Activated CD4-positive, alpha-beta T cell treated with anti-CD3 and anti-CD28 coated beads, Interleukin-2, Interleukin-4, amounts not matched to agents 100 ng/mL and 50 ng/mL, durations not matched to agents 16 hours and 8 hours (primary cell): ENCODE measurements at regions not wholly inside any gene's neighbourhood (a gene's known extent, or its start where the extent isn't known, plus 50 kb on each side); places are given as distances from the start of the nearest gene placed in this dataset.

Source experiments
- DNase-seq: peaks from one replicate; pipeline ENCODE4 v3.0.0-alpha.2; 2020; ENCODE audit warnings: low spot score

DNA sequence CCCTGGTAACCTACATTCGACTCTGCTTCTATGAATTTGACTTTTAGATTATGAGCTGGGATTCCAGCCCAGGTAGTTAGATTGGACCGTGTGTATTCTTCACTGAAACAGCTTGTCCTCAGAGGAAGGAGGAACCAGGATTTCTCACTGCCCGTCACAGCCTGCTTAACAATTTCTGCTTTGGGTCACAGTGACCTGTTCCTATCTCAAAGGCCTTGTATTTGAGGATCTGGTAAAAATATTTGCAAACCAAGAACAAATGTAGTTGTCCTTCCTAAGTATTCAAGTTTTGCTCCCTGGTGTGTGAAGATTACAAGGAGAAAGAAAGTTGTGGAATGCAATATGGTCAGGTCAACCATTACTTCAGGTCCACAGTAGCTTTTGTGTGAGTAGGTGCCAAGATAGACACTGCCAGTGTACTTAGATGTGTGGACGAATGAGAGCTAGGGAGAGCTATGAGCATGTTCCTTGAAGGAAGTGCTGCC is 55.1 kb downstream of the KIF4B start:
- DNase-seq, result no peak

DNA sequence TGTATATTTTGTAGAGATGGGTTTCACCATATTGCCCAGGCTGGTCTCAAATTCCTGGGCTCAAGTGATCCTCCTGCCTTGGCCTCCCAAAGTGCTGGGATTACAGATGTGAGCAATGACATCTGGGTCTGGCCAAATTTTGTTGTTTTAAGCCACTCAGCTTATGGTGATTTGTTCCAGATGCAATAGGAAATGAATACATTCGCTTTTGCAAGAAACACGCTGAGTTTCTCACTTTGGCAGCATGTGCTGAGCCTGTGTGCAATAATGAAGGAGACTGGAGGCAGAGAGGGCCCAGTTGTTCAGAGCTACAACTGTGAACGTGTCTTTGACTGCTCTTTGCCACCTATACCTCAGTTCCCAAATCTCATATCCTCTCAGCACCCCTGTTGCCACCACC is 56.4 kb downstream of the KIF4B start:
- DNase-seq, result no peak

DNA sequence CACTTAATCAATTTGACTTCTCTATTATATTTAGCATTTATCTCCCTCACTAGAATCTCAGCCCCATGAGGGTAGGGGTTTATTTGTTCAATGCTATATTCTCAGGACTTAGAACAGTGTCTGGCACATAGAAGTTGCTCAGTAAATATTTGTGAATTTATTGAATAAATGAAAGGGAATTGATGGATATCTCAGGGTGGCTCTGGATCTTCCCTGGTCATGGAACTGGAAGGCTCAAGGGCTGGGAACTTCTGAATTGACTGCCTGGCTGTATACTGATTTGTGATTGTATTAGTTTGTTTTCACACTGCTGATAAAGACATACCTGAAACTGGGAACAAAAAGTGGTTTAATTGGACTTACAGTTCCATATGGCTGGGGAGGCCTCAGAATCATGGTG is 57.2 kb downstream of the KIF4B start:
- DNase-seq, result no peak

DNA sequence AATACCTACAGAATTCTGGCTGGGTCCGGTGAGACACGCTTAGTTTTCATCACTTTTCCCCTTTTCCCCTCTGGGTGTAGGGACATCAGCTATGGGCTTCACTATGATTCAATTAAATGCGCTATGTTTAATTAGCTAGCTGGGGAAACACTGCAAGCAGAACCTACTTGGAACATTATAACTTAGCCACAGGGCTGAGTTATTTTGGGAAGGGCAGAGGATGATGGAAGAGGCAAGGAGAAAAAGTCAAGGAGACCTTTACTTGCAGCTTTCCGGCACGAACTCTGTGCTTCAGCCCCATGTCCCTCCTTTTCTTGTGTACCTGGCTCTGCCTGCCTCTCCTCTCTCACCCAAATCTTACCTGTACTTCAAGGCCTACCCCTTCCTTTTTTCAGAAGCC is 62.8 kb downstream of the KIF4B start:
- no peak for DNase-seq

DNA sequence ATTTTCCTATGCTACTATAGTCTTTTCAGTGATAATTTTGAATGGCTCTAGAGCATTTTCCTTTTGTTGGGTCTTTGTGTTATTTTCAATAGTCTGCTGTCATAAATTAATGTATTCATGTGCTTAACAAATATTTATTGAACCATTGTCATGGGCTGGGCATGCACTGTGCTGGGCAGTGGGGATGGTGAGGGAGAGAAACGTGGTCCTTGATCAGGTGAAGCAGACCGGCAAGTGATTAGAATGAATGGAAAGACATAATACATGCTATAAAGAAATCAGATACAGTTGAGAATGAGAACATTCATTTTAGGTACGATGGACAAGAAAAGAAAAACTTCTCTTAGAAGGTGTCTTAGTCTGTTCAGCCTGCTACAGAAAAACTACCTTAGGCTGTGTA is 66.1 kb downstream of the KIF4B start:
- no peak for DNase-seq

DNA sequence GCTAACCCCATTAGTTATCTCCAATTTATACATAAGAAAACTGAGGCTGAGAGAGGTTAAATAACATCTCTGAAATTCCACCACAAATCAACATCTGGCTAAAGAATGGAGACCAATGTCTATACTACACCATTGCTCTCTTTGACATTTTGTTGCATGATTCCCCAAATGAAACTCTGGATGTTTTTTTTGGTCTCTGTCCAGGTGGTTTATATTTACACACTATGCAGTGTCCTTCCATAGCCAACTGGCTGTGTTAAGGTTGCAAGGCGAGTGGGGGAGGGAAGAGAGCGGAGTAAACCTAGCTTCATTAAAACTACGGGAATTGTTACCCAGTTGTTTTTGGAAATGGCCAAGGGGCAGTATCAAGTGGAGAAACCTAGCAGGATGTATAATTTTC is 67.2 kb downstream of the KIF4B start:
- DNase-seq, result no peak

DNA sequence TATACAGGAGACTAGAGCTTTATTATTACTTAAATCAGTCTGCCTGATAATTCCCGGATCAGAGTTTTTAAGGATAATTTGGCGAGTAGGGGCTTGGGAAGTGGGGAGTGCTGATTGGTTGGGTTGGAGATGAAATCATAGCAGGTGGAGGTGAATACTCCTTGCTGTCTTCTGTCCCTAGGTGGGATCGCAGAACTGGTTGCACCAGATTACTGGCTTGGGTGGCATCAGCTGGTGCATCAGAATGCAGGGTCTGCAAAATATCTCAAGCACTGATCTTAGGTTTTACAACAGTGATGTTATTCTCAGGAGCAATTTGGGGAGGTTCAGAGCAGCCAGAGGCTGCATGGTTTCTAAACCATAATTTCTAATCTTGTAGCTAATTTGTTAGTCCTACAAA is 68.1 kb downstream of the KIF4B start:
- DNase-seq, result no peak

DNA sequence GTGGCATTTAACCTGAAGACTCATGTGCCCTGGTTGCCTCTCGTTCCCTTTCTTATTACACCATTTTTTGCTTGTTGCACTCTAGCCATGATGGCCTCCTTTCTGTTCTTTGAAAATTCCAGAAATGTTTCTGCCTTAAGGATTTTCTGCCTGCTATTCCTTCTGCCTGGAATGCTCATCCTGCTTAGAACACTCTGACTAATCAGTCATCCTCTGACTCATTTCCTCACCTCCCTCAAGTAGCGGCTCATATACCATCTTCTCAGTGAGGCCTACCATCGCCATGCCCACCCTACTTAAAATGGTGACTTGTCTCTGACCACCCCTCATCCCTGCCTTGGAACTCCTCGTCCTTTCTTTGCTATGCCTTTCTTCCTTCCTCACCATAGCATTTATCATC is 68.8 kb downstream of the KIF4B start:
- DNase-seq, result no peak

DNA sequence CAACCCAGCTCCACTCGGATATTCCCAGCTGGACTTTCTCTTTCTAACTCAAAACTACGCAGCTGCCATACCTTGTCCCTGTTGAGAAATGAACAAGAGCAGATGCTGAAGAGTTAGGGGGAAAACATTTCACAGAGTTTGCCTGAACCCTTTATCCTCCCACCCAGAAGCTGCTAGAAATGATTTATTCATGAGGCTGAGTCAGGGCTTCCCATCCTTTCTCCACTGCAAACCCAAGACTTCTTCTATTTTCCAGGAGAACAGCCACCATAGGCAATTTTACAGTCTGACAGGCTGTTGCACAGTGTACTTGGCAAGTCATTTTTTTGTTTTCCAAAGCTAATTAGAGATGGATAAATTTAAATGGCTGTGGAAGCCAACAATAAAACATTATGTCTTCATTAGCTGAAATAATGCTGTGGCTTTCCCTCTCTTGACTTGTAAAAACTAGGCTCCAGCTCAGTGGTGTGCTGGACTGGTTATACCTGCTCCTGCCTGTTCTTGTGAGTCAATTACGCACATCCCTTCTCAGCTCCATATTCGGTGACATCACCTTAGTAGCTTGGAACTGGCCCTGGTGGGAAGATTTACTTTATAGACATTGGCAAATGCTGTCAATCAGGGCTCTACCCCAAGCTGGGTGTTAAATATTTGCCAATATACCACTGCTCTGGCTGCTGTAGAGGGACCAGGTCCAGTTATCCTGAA is 71.9 kb downstream of the KIF4B start:
- no peak for DNase-seq

DNA sequence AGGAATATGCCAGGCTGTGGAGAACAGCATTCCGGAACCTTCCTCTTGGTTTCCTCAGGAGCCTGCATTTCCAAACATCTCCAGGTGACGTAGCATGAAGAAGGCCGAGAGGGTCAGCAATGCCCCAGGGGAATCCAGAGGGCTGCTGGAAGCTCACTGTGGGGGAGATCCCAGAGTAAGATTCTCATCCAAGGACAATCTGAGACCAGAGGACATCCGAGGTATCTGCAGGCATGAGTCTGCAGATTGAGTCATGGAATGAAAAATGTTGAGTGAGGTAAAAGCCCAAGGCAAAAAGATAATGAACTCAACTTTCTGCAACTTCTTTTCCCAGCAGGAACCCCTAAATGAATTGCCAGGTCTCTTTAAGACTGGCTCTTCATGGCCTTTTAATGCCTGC is 73.5 kb downstream of the KIF4B start:
- no peak for DNase-seq

DNA sequence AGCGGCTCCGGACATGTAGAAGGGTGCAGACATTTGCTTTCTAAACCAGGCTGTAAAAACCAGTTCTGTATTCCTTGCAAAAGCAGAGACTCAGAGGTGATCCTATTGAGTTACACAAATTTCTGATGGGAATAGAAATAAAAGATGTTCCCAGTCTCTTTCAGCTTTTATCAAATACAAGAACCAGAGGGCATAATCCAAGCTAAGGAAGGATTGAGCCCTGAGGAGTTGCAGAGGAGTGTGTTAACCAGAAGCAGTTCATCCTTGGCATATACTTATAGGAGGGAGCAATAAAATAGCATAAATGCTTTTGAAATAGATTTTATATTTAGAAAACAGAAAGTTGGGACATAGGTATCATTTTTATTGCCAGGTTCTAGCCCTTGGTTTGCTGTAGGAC is 75.3 kb downstream of the KIF4B start:
- DNase-seq, result no peak

DNA sequence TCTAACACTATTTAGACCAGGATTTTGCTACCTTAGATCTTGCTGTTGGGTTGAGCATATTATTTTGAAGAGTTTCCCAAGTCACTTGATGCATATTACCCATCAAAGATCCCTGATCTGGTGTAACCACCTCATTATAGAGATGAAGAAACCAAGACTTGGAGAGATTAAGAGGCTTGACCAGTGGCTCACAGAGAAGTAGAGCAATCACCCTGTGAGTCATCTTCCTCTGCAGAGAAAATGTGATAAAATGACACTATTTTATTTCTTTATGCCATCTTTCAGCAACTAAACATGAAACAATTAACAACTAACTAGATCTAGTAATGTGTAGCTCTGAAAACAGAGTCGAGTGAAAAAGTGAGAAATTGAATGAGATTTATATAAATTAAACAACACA is 76.1 kb downstream of the KIF4B start:
- no peak for DNase-seq

DNA sequence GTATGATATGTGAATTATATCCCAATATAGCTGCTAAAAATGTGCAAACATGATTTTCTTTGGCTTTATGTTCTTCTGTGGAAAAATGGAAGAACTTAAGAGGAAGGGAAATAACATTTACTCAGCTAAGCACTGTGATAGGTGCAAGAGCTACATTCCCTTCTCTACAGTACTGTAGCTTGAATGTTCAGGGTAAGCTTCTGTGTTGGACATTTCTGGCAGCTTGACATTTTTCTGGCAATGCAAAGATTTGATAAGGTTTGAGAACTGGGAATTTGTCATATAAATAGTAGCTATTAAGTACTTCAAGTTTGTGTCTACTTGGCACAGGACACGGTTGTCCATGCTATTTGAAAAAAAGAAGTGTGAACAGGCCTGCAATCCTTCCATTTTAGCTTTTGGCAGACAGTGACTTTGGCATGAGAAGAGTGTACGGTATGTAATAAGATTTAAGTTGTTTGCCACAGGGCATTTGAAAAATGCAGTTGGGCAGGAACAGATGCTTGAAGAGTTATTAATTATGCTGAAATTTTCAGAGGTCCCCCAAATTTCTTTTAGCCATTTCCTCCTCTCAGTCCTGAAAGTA is 77.6 kb downstream of the KIF4B start:
- no peak for DNase-seq

DNA sequence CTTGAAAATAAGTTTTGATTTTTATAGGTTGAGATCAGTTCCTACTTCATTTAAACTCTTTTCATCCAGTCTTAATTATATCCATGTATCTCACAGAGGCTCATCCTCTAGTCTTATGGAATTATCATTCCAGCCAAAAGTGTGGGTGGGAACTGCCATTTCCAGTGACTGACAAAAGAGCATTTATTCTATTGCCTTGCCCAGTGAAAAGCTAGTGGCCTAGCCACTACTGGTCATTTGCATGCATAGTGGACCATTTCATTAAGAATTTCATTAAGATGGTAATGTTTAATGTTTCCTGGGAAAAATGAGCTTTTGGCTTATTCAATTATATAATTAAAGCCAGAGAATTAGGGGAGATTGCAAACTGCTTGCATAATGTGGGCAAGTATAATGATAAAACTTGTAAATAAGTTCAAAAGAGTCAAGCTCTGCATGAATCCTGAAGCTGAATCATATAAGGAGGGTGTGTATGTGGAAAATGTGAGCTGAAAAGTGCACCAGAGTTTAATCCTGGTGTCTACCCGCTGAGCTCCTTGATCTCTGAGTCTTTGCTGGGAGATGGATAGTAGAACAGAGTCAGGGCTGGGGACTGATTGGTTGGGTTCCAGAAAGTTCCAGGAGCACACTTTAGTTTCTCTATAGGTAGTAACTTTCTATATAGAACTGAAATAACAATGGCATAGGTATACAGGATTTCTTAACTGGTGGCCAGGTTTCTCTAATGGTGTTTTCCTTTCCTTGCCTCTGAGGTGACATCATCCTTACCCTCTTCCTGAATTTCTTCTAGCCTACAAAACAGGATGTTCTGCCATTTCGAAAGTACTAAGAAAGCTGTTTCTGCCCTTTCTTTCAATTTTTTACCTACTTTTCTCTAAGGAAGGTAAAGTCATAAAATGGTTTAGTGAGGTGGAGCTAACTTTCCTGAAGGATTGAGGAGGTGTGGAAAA is 78.5 kb downstream of the KIF4B start:
- DNase-seq, result no peak

DNA sequence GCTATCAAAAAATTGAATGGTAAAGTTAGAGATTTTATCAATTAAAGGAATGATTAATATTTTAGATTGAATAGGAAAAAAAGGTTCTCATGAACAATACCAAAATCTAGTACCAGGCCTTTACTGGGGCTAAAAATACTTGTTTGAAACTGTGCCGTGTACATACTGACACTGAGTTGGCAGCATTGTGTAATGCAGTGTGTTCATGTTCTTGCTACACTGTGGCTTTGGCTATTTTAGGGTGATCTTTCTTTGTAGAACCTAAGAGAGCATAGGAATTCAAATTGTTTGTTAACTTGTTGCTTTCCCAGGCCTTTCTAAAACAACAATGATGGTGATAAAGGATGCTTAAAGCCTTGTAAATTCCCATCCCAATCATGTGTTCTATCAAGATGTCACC is 80.9 kb downstream of the KIF4B start:
- DNase-seq, result no peak

DNA sequence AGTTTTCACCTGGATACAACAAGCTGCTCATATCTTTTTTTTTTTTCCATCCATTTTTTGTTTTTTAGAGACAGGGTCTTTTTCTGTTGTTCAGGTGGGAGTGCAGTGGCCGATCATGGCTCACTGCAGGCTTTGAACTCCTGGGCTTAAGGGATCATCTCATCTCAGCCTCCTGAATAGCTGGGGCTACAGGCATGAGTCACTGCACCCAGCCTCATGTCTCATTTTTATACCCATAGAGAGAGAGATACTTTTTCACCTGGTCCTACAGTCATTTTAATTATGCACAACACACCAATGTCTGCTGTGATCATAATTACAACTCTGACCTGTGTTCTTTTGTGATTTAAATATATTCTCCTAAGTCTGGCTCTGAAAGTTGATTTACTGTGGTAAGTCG is 84.4 kb downstream of the KIF4B start:
- no peak for DNase-seq

DNA sequence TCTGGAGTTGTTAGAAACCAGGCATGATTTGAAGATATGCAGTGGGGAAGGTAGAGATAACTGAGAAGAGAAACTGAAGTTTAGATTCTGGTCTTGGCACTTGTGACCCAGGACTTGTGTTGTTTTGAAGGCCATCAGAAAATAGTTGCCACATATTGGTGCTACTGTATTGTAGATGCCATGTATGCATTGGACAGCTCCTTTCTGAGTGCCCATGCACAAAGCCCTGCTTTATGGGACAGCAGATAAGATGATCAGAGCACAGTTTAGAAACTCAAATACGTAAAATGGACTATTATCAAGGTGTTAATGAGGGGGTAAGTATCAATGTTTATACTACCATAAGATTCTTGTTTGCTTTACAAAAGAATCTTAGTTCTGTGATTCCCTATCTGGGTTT is 84.9 kb downstream of the KIF4B start:
- no peak for DNase-seq

DNA sequence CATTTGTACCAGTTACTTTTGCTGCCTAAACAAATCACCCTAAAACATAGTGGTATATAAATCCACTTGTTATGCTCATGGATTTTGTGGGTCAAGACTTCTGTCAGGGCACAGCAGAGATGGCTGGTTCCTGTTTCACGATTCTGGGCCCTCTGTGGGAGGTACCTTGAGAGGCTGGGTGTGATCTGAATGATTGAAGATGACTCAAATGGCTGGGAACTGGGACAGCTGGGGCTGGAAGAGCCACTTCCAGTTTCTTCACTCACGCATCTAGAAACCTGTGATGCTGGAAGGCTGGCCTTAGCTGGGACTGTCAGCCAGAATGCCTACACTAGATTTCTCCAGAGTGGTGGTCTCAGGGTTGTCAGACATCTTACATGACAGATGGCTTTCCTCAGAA is 88.1 kb downstream of the KIF4B start:
- DNase-seq, result no peak

DNA sequence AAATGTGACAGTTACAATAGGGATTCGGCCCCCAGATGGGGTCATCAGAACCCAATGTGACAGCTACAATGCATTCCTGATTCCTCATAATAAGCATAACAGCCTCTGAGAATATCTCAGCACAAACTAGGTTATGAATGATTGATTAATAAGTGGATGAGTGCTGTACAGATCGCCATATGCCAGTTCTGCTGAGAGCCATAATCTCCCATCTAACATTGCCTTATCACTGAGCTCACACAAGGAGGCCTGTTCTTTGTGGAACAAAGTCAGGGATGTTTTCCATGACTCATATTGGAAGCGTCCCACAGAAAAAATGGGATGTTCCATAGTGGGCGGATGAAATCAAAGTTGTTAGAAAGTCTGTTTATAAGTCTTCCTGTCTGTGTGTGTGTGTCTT is 89.6 kb downstream of the KIF4B start:
- DNase-seq, result no peak

DNA sequence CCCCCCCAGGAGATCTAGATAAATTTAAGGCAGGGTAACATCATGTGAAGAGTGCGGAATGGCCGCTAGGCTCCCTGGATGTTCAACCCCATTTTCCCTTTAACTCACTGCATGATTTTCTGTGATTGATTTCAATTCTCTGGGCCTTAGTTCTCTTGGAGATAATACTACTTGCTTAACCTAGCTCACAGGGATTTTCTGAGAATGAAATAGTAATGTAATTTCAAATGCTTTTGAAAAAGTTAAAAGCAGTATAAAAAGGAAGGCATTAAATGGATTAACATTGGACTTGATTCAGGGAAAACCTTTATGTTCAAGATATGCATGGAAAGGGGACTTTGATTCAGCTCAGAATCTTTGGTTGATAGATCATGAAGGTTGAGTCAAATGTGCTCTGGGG is 90.9 kb downstream of the KIF4B start:
- DNase-seq, result no peak

DNA sequence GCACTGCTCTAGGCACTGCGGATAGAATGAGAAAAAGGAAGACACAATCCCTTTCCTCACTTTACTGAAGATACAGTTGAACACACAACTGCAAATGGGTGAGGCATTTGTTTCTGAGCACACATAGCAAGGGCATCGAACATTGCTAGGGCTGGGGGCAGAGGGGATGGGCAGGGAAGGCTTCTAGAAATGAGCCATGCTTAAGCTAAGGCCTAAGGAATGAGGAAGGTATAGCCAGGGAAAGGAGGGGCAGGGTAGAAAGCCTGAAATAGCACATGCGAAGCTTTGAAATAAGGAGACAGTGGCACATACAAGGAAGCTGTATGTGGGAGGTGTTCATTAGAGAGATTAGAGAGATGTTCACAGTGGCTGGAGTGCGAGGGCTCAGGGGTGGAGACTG is 92.7 kb downstream of the KIF4B start:
- DNase-seq, result no peak

DNA sequence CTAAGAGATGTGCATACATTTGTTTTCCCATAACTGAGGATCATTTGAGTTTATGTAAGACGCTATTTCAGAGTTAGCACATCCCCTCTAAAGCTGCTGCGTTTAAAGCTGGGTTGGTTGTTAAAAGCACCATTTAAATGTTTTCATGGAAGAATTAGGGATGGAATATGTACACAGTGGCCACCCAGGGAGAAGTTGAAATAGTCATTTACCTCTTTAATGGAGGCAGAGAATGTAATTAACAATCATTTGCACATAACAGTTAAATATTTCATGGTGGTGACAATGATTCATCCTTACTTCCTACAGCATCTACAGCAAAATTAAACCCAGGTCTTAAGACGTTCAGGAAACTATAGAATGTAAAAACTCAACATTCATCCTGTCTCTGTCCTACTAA is 100.3 kb downstream of the KIF4B start:
- DNase-seq, result no peak

DNA sequence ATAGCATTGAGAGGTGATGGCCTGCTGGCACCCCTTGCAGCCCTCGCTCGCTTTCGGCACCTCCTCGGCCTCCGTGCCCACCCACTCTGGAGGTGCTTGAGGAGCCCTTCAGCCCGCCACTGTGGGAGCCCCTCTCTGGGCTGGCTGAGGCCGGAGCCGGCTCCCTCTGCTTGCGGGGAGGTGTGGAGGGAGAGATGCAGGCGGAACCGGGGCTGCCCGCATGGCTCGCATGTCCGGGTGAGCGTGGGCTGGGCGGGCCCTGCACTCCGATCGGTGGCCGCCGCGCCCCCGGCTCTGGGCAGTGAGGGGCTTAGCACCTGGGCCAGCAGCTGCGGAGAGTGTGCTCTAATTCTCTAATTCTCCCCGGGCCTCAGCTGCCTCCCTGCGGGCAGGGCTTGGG is 101.1 kb downstream of the KIF4B start:
- no peak for DNase-seq
